ENCODE measurements at regions not wholly inside any gene's neighbourhood (a gene's known extent, or its start where the extent isn't known, plus 50 kb on each side); places are given as distances from the start of the nearest gene placed in this dataset.

- no peak for TF ChIP-seq TCF7 (IDR thresholded peaks at IDR 0.05; ENCODE audit: borderline replicate concordance)
- TF ChIP-seq POLR2AphosphoS5 (IDR thresholded peaks at IDR 0.05; ENCODE audit: low read length), result no peak
- no peak for TF ChIP-seq MTA2 (IDR thresholded peaks at IDR 0.05; ENCODE audit: low read depth)
- no peak for TF ChIP-seq MYB (IDR thresholded peaks at IDR 0.05; ENCODE audit: borderline replicate concordance, low read depth, low read length)
- no peak for TF ChIP-seq YY1 (IDR thresholded peaks at IDR 0.05; ENCODE audit: low read depth, low read length)
- TF ChIP-seq NR2C1 (IDR thresholded peaks at IDR 0.05), result no peak
- TF ChIP-seq POLR2A (IDR thresholded peaks at IDR 0.05; ENCODE audit: low read depth, low read length), result no peak
- no peak for TF ChIP-seq EZH2 (IDR thresholded peaks at IDR 0.05; ENCODE audit: borderline replicate concordance, control insufficient read depth, low read depth, low read length)
- TF ChIP-seq RAD21 (IDR thresholded peaks at IDR 0.05; ENCODE audit: insufficient read depth, low read depth, low read length), result no peak
- TF ChIP-seq DPF2 (IDR thresholded peaks at IDR 0.05), result no peak
- TF ChIP-seq ESRRA (IDR thresholded peaks at IDR 0.05; ENCODE audit: low read length), result no peak
Measured at GRCh38 chr6:100267721-100268123, 197.0 kb downstream of the SIM1 start.

Measured in GM12878 (cell line).